Renal cortex interstitium (tissue), 11 donors: ENCODE measurements at regions not wholly inside any gene's neighbourhood (a gene's known extent, or its start where the extent isn't known, plus 50 kb on each side); places are given as distances from the start of the nearest gene placed in this dataset.

Source experiments
- DNase-seq, 11 donors: peaks; one replicate each; pipeline ENCODE4 v3.0.0-alpha.2; 2013; ENCODE audit warnings: low read depth in 9 of 11, low spot score in 4 of 11; ENCODE audit errors: extremely low read depth in 1 of 11

GRCh38 chr1:72932025-72932424 lies 649.7 kb upstream of the NEGR1 start:
- DNase-seq: no peak

GRCh38 chr1:72930528-72930927 lies 648.2 kb upstream of the NEGR1 start:
- DNase-seq: no peak

GRCh38 chr1:72918940-72919339 lies 636.6 kb upstream of the NEGR1 start:
- DNase-seq: no peak

GRCh38 chr1:72917920-72918319 lies 635.6 kb upstream of the NEGR1 start:
- DNase-seq: no peak

- DNase-seq: no peak
Observed at GRCh38 chr1:72915581-72915980, 633.2 kb upstream of the NEGR1 start.

DNA sequence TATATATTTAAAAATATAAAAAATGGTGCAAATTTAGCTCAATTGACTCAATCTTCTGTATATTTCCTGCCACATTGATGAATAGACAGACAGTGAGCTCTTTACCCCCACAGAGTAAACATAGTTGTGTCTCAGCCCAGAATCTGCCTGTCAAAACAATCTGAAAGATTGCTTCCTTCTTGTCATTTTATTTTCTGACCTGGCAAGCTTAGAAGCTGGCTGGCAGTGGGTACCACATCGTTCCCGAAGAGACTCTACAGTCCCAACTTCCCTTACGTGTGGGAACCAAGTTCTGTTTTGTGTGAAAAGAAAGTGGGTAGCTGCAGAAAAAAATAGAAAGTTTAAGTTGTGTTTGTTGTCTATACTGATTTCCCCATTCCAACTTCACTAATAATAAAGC lies 629.3 kb upstream of the NEGR1 start:
- no peak for DNase-seq

DNA sequence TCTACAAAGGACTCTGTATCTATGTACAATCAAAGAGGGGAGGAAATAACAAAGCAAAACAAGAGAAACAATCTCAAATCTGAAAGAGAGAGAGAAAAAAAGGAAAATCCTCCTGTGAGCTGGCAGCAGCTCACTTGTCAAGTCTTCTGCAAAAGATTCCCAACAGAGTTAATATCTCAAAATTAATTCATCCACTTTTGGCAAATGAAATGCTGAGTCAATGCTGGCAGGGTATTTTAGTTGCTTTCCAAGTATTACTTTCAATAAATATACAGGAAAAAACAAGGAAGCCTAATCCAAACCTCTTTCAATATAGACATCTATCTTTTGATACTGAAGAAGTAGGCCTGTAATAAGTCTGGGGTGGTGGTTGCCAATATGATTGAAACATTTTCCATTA lies 613.9 kb upstream of the NEGR1 start:
- DNase-seq: no peak

GRCh38 chr1:72892461-72892860 lies 610.1 kb upstream of the NEGR1 start:
- no peak for DNase-seq

GRCh38 chr1:72891976-72892375 lies 609.6 kb upstream of the NEGR1 start:
- no peak for DNase-seq

DNA sequence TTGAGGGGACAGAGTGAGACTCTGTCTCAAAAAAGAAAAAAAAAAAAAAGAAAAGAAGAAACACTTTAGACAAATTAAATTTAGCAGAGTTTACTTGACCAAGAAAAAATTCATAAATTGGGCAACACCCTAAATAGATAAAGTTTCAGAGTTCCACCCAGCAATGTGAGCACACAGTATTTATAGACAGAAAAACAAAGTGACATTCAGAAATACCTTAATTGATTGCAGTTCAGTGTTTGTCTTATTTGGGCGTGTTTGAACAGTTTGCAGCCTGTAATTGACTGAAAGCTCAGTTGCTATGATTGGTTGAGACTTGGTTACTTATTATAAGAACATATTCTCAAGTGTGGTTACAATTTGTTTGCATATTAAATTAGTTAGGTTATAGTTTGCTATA lies 603.5 kb upstream of the NEGR1 start:
- DNase-seq: no peak

- no peak for DNase-seq
Observed at GRCh38 chr1:72885017-72885416, 602.7 kb upstream of the NEGR1 start.

GRCh38 chr1:72869873-72870272 lies 587.5 kb upstream of the NEGR1 start:
- peak in 1 of 11 donors; percentile 4 for DNase-seq

- DNase-seq: no peak
Observed at GRCh38 chr1:72869441-72869840, 587.1 kb upstream of the NEGR1 start.

GRCh38 chr1:72851597-72851996 lies 569.3 kb upstream of the NEGR1 start:
- no peak for DNase-seq

- no peak for DNase-seq
Observed at GRCh38 chr1:72848997-72849396, 566.7 kb upstream of the NEGR1 start.

DNA sequence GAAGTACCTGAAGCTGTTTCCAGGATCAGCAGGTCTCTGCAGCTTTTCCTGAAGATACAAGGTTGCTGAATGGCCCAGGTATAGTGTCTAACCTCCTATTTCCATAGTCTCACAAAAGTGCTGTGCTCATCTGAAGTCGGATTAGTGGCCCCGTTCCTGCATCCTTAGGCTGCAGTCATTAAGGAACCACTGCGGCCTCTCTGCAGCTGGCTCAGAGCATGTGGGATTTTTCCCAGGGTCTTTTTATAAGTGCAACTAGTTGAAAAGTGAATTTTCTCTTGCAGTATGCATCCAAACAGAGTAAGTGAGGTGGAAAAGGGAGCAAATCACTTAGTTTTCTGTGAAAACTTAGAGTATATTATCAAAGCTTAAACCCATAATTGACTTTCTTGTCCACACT lies 565.3 kb upstream of the NEGR1 start:
- no peak for DNase-seq

DNA sequence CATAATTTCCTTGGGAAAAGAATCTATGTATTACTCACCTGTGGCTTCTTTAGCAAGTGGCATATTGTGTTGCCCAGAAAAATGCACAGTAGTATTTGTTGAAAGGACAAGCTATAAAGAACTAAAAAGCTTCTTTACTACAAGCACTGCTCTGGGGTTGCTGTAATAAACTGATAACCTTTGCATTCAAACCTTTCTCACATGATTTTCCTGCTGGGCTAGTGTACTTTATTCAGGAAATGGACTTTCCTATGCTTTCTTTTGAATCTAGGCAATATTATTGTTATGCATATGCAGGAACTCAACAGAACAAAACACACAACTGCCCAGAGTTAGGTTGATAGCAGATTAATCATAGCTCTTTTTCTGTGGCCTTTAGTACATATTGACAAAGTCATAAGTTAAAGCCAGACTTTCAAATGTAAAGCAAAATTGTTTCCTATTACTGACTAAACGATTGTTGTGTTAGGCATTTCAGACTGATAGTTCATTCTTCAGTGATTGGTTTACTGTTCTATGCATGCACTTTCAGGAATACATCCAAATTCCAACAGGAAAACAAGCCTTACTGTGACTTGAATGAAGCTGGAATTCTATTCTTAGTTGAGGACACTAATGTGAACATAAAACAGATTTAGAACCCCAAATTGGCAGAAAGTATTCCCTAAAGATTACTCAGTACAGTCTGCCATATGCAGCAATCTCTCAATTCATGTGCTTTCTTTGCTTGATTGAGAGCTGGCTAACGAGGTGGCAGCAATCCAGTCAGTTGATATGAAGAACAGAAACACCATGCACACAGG lies 564.3 kb upstream of the NEGR1 start:
- peak in 4 of 11 donors; percentile 4 to 28 (median 7) for DNase-seq

DNA sequence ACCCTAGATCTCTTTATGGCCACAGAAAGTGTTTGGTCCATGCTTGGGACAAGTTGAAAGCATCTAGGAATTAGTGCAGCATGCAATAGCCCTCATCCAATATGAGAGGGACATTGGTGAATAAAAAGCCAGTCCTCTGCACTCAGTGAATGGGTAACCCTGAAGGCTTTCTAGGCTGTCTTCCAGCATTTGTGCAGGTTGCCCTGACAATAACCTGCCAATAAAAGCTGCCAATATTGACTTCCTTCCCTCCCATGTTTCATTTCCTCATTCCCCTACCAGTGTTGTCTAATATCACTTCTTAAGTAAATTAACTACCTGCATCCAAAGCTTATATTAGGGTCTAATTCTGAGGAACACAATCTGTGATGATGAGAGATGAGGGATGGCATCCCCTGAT lies 563.6 kb upstream of the NEGR1 start:
- no peak for DNase-seq

DNA sequence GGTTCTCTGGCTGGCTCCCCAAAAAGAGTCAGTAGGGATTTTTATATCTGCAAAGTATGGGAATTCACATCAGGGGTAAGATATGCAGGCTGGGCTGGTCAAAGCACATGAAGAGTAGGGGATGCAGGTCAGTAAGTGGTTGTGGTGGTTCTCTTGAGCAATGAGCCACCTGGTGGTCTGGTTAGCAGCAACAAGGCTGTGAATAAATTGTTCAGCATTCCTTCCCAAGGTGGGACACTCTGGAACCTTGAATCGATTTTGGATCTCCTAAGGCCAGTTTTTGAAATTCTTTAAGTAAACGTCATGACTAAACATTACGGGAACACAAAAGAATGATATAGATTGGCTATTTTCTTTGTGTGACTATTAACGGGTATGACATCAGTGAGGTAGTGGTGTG lies 563.0 kb upstream of the NEGR1 start:
- DNase-seq: no peak

DNA sequence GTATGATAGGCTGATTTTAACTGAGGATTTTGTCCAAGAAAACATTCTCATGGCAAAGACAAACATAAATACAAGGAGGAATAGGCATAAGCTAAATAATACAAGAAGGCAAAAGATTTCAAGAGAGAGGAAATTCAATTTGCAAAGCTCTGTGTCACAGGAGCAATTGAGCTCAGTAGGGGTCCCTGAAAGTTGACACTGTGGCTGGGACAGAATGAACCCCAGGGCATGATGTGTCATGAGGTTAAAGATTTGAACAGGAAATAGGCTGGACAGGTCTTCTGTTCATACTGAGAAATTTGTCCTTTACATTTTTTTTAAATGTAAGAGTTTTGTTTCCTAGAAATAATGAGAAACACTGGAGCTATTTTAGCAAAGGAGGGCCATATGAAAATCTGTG lies 555.4 kb upstream of the NEGR1 start:
- DNase-seq: no peak

- DNase-seq: no peak
Observed at GRCh38 chr1:72830606-72831390, 548.5 kb upstream of the NEGR1 start.
